ENCODE measurements at regions not wholly inside any gene's neighbourhood (a gene's known extent, or its start where the extent isn't known, plus 50 kb on each side); places are given as distances from the start of the nearest gene placed in this dataset.

DNA sequence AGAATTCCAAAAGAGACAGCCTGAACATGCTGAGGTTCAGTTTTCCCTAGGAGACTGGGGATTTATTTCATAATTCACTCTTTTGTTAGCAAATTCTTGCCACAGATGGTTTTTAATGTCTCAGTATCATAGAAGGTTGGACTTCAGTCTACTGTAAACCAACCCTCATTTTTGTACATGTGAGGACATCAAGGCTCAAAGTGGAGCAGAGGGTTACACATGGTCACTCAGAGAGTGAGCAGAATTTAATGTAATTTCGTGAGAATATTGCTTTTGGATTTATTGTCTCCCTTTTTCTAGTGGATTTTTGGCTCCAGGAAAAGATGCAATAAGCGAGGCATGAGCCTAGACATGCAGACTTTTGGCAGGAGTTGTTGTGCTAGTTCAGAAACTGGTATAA lies 210.8 kb upstream of the JUN start:
- TF ChIP-seq POLR2A (IDR thresholded peaks at IDR 0.05), result no peak
- TF ChIP-seq, protein P1, sequence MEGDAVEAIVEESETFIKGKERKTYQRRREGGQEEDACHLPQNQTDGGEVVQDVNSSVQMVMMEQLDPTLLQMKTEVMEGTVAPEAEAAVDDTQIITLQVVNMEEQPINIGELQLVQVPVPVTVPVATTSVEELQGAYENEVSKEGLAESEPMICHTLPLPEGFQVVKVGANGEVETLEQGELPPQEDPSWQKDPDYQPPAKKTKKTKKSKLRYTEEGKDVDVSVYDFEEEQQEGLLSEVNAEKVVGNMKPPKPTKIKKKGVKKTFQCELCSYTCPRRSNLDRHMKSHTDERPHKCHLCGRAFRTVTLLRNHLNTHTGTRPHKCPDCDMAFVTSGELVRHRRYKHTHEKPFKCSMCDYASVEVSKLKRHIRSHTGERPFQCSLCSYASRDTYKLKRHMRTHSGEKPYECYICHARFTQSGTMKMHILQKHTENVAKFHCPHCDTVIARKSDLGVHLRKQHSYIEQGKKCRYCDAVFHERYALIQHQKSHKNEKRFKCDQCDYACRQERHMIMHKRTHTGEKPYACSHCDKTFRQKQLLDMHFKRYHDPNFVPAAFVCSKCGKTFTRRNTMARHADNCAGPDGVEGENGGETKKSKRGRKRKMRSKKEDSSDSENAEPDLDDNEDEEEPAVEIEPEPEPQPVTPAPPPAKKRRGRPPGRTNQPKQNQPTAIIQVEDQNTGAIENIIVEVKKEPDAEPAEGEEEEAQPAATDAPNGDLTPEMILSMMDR (IDR thresholded peaks at IDR 0.05), result no peak
